ENCODE measurements at regions not wholly inside any gene's neighbourhood (a gene's known extent, or its start where the extent isn't known, plus 50 kb on each side); places are given as distances from the start of the nearest gene placed in this dataset.

DNA sequence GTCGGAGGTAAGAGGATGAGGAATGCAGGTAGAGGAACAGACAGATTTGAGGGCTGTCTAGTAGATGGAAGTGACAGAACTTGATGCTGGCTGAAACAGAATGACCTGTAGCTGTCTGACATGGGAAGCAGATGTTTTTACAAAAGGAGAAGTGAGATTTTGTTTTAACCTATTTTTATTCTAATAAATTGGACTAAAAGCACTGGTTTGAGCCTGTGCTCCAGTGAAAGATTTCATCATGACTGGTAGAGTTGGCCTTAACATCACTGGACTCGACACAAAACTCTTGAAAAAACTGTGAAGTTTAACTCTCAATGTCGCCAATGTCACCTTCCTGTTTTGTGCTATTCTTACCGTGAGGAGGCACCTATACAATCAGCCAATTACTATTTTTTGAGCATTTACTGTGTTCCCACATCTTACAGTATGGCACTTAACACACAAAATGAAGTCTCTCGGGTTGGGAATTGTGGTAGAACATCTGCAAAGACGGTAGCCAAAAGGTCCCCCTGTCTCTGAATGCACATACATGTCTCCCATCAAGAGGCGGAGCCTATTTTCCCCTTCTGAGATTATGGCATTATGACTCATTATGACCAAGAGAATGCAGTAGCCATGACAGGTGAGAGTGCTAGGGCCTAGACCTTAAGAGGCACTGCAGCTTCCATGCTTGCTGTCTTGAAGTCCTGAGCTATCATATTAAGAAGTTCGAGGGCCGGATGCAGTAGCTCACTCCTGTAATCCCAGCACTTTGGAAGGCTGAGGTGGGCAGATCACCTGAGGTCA lies 93.2 kb downstream of the FOXF2 start:
- TF ChIP-seq CTCF (IDR thresholded peaks at IDR 0.05), result no peak
- no peak for DNase-seq
- no peaks in the 10 kb centered on the region for H3K27me3 Mint-ChIP-seq (ENCODE audit: insufficient read depth)

GRCh38 chr6:1485678-1486077 lies 96.3 kb downstream of the FOXF2 start:
- no peaks in the 10 kb centered on the region; the same call in 1 of the 2 replicates for H3K27me3 Mint-ChIP-seq (ENCODE audit: insufficient read depth)
- H3K36me3 Mint-ChIP-seq (ENCODE audit: low read depth), result no peaks in the 10 kb centered on the region
- H3K4me3 Mint-ChIP-seq, result peak overlapping the region; percentile 38
- peak; percentile 83 for DNase-seq
- no peaks in the 10 kb centered on the region for H3K9me3 Mint-ChIP-seq
- peaks cover 45% of the 10 kb centered on the region for H3K4me1 Mint-ChIP-seq (ENCODE audit: low read depth)
- peak overlapping the region; percentile 63 for H3K27ac Mint-ChIP-seq
- TF ChIP-seq CTCF (IDR thresholded peaks at IDR 0.05), result no peak

More for the DNA sequence above, 93.2 kb downstream of the FOXF2 start:
- Mint-ChIP-seq H3K27ac (peak overlapping the region; percentile 74), H3K9me3 (no peaks in the 10 kb centered on the region), H3K36me3 (ENCODE audit: low read depth) (no peaks in the 10 kb centered on the region), H3K4me3 (no peak overlapping the region), H3K4me1 (ENCODE audit: low read depth) (peaks cover 76% of the 10 kb centered on the region)

DNA sequence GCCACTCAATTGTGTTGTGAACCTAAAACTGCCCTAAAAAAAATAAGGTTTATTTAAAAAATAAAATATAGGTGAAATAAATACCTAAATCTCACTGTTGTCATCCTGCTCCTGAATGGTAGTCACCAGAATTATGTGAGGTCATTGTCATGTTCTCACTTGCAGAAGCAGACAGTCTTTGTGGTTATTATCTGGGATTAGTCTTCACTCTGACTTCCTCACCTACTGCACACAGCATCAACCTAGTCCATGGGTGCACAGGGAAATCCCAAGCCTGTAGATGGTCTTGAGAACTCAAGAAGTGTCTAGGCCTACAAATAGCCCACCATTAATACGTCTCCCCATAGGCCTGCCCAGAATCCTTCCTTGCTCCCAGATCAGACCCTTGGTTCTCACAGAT lies 97.0 kb downstream of the FOXF2 start:
- Mint-ChIP-seq H3K4me3 (no peak overlapping the region), H3K27me3 (ENCODE audit: insufficient read depth) (no peaks in the 10 kb centered on the region; the same call in 1 of the 2 replicates), H3K4me1 (ENCODE audit: low read depth) (peaks cover 38% of the 10 kb centered on the region), H3K9me3 (no peaks in the 10 kb centered on the region), H3K36me3 (ENCODE audit: low read depth) (no peaks in the 10 kb centered on the region), H3K27ac (peak overlapping the region; percentile 63; the same call in 1 of the 2 replicates)
- TF ChIP-seq CTCF (IDR thresholded peaks at IDR 0.05), result no peak
- DNase-seq, result no peak

DNA sequence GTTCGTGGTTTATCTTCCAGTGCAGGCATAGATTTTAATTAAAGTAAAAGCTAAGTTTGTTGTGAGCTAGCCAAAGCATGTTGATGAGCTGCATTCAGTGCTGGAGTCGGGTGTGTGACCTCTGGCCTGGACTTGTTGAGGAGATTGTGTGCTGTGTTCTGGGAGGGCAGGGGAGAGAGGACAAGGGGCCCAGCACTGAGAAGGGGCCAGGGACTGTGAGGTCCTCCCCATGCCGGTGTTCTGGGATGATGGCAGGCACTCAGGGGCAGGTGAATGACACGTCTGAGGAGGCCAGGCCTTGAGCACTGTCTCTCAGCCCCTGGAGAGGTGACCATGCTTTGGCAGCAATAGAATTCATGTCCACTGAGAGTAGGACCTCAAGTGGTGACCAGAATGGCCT lies 97.9 kb downstream of the FOXF2 start:
- Mint-ChIP-seq H3K36me3 (ENCODE audit: low read depth) (no peaks in the 10 kb centered on the region), H3K4me1 (ENCODE audit: low read depth) (peaks cover 29% of the 10 kb centered on the region), H3K27ac (no peak overlapping the region), H3K9me3 (no peaks in the 10 kb centered on the region), H3K27me3 (ENCODE audit: insufficient read depth) (no peaks in the 10 kb centered on the region; the same call in 1 of the 2 replicates), H3K4me3 (no peak overlapping the region)
- no peak for TF ChIP-seq CTCF (IDR thresholded peaks at IDR 0.05)
- no peak for DNase-seq

DNA sequence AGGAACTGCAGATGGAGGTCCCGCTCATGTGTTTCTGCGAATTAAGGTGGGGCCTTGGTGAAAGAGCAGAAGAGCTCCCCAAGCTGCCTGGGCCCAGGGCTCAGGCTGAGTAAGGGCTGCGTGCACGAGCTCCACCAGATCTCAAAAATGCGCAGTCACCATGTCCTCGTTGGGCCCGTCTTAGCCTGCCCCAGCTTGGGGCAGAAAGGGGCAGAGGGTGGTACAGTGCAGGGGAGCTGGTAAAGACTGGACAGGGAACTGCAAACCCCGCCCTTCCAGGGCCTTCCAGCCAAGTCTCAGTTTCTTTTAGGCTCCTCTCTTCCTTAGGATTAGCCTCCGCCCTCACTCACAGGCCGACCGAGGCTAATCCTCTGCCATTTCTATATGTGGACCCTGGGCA lies 101.6 kb downstream of the FOXF2 start:
- H3K27me3 Mint-ChIP-seq (ENCODE audit: insufficient read depth), result peaks cover 2% of the 10 kb centered on the region; the same call in 1 of the 2 replicates
- H3K4me1 Mint-ChIP-seq (ENCODE audit: low read depth), result peaks cover 16% of the 10 kb centered on the region
- no peak overlapping the region for H3K4me3 Mint-ChIP-seq
- peaks cover 8% of the 10 kb centered on the region for H3K9me3 Mint-ChIP-seq
- H3K36me3 Mint-ChIP-seq (ENCODE audit: low read depth), result no peaks in the 10 kb centered on the region; the same call in 1 of the 2 replicates
- DNase-seq, result no peak
- no peak overlapping the region for H3K27ac Mint-ChIP-seq
- TF ChIP-seq CTCF (IDR thresholded peaks at IDR 0.05), result no peak
